B cell (primary cell): ENCODE measurements at regions not wholly inside any gene's neighbourhood (a gene's known extent, or its start where the extent isn't known, plus 50 kb on each side); places are given as distances from the start of the nearest gene placed in this dataset.

ENCODE experiments used
- ATAC-seq: fragments of 200-7000 bp; cut with Tn5 transposase; one replicate; pipeline ENCODE4 v1.10.0; 2021; ENCODE audit warnings: low read depth, mild to moderate bottlenecking, moderate number of reproducible peaks, moderate library complexity
- CTCF ChIA-PET: fragments of 350-600 bp; sonication (Branson Sonifier 250); formaldehyde crosslinking; loops from one replicate; lab custom pipeline; 2021; ENCODE audit warnings: antibody characterized with exemption, inconsistent platforms; lab: Charles Lee
- POLR2A ChIA-PET: fragments of 350-600 bp; sonication (Branson Sonifier 250); formaldehyde crosslinking; loops from one replicate; lab custom pipeline; 2021; ENCODE audit warnings: antibody characterized with exemption; lab: Charles Lee
- DNase-seq: peaks from one replicate; pipeline ENCODE4 v3.0.0; 2013
- H2AFZ ChIP-seq: 2 replicates; pipeline ENCODE4 v1.6.1; 2012; ENCODE audit warnings: mild to moderate bottlenecking, low read depth, low read length; ENCODE audit not compliant: insufficient read depth, poor library complexity, severe bottlenecking
- H3K27ac ChIP-seq, 2 donors: 1 replicate in 1 of 2; 2 replicates in 1 of 2; pipeline ENCODE4 v1.5.1; 2012 to 2013; ENCODE audit warnings: low read length in 2 of 2, mild to moderate bottlenecking in 2 of 2, moderate library complexity in 1 of 2
- H3K27me3 ChIP-seq, 4 experiments: fragments of 200-600 bp in 1 of 4; sonication (generic) in 1 of 4; replicated peaks in 1 of 4; 1 replicate in 2 of 4; 2 replicates in 2 of 4; pipeline versions ENCODE4 v1.6.1 to v1.7.0; 2013 to 2016; ENCODE audit warnings: low read length in 3 of 4, mild to moderate bottlenecking in 2 of 4, mixed read lengths in 1 of 4, moderate library complexity in 1 of 4; ENCODE audit not compliant: insufficient read depth in 4 of 4, control insufficient read depth in 3 of 4; ENCODE audit errors: control extremely low read depth in 1 of 4
- H3K36me3 ChIP-seq, 2 experiments: replicated peaks in 1 of 2; 1 replicate in 1 of 2; 2 replicates in 1 of 2; pipeline versions ENCODE4 v1.6.1 to v1.7.1; 2013; ENCODE audit warnings: low read length in 1 of 2; ENCODE audit not compliant: insufficient read depth in 2 of 2, control insufficient read depth in 1 of 2; ENCODE audit errors: control extremely low read depth in 1 of 2, extremely low read depth in 1 of 2
- H3K4me1 ChIP-seq, 2 donors: fragments of 200-600 bp in 1 of 2; sonication (generic) in 1 of 2; 1 replicate in 1 of 2; 2 replicates in 1 of 2; pipeline versions ENCODE4 v1.5.1 to v1.6.1; 2013 to 2017; ENCODE audit warnings: low read length in 2 of 2; ENCODE audit not compliant: control insufficient read depth in 2 of 2, insufficient read depth in 2 of 2
- H3K4me2 ChIP-seq: replicated peaks from 2 replicates; pipeline ENCODE3; 2012; ENCODE audit warnings: mild to moderate bottlenecking, low read depth, low read length; ENCODE audit not compliant: poor library complexity, severe bottlenecking
- H3K4me3 ChIP-seq, 5 experiments: fragments of 200-600 bp in 1 of 5; sonication (generic) in 1 of 5; 1 replicate in 3 of 5; 2 replicates in 2 of 5; pipeline versions ENCODE4 v1.5.1 to v1.7.0; 2011 to 2016; ENCODE audit warnings: low read length in 4 of 5, mild to moderate bottlenecking in 4 of 5, low read depth in 2 of 5, control low read depth in 1 of 5, moderate library complexity in 1 of 5; ENCODE audit not compliant: insufficient read depth in 1 of 5; ENCODE audit errors: control extremely low read depth in 1 of 5, extremely low read depth in 1 of 5
- H3K79me2 ChIP-seq: fragments of 200-600 bp; sonication (generic); one replicate; pipeline ENCODE4 v1.6.0; 2016; ENCODE audit warnings: low read length; ENCODE audit not compliant: control insufficient read depth, insufficient read depth
- H3K9ac ChIP-seq: fragments of 200-600 bp; sonication (generic); 2 replicates; pipeline ENCODE4 v1.6.1; 2017; ENCODE audit warnings: mild to moderate bottlenecking, low read length, moderate library complexity
- H3K9me3 ChIP-seq, 3 donors: one replicate each; pipeline versions ENCODE4 v1.6.1 to v1.7.1; 2013; ENCODE audit warnings: low read length in 2 of 3; ENCODE audit not compliant: control insufficient read depth in 2 of 3, insufficient read depth in 1 of 3; ENCODE audit errors: control extremely low read depth in 1 of 3
- H4K20me1 ChIP-seq: 2 replicates; pipeline ENCODE4 v1.6.0; 2012; ENCODE audit warnings: mild to moderate bottlenecking, low read length; ENCODE audit not compliant: insufficient read depth, control insufficient read depth, poor library complexity, severe bottlenecking
- H3K27ac Mint-ChIP-seq: one replicate; pipeline ENCODE4 v1.8.0; 2021; ENCODE audit warnings: mixed read lengths
- H3K27me3 Mint-ChIP-seq: one replicate; pipeline ENCODE4 v1.8.0; 2021; ENCODE audit warnings: mixed read lengths
- H3K4me1 Mint-ChIP-seq: one replicate; pipeline ENCODE4 v1.8.0; 2021; ENCODE audit warnings: mixed read lengths
- H3K4me3 Mint-ChIP-seq: one replicate; pipeline ENCODE4 v1.8.0; 2021; ENCODE audit warnings: mixed read lengths
- H3K9me3 Mint-ChIP-seq: one replicate; pipeline ENCODE4 v1.8.0; 2022; ENCODE audit warnings: mixed read lengths; ENCODE audit not compliant: insufficient read depth
- EZH2 ChIP-seq: IDR thresholded peaks from 2 replicates; pipeline ENCODE4 v1.6.1; 2012; ENCODE audit warnings: borderline replicate concordance, low read depth, mild to moderate bottlenecking, moderate library complexity, low read length; ENCODE audit not compliant: insufficient read depth, poor library complexity, severe bottlenecking
- WGBS: methylation state at CpG from one replicate; pipeline ENCODE4 v1.1.5; 2013; ENCODE audit warnings: missing lambda C conversion rate; ENCODE audit not compliant: insufficient coverage; 5-methylcytosine and 5-hydroxymethylcytosine counted together
- intact Hi-C: fragments of 100-400 bp; cut with micrococcal nuclease; formaldehyde crosslinking; loops from one replicate; pipeline ENCODE4 v1.10.0; 2022
- TF ChIP-seq, protein P1 (sequence below): fragments of 200-600 bp; IDR thresholded peaks from one replicate; pipeline ENCODE4 v1.8.0; 2022; ENCODE audit warnings: antibody characterized with exemption, mild to moderate bottlenecking

DNA sequence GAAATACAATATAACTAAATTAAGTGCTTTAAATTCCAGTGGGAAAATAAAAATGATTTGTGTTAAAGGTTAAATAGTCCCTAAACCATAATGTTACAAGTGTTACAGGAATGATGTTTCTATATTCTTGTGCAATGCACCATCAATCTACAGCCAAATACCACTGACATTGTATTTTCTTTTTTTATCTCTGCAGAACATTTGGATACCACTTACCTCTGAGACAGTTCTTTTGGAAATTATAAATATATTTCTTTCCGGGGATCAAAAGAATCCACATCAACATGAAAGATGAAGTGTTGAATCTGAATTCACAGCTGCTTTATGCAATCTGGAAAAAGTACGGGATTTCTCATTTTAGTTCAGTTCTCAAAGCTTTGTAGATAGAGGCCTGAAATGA lies 518.3 kb upstream of the AGA start:
- no peaks in the 10 kb centered on the region for H3K79me2 ChIP-seq
- Mint-ChIP-seq H3K4me3 (no peak overlapping the region), H3K9me3 (peaks cover 2% of the 10 kb centered on the region), H3K27me3 (no peaks in the 10 kb centered on the region), H3K4me1 (no peaks in the 10 kb centered on the region), H3K27ac (no peak overlapping the region)
- no peaks in the 10 kb centered on the region for H4K20me1 ChIP-seq
- CTCF ChIA-PET, result no interaction called here
- no peak overlapping the region for H3K27ac ChIP-seq
- ATAC-seq (no peak), DNase-seq (no peak)
- POLR2A ChIA-PET, result no interaction called here
- intact Hi-C loops, result no loop called here
- H3K4me3 ChIP-seq, result no peak overlapping the region
- TF ChIP-seq, protein P1, sequence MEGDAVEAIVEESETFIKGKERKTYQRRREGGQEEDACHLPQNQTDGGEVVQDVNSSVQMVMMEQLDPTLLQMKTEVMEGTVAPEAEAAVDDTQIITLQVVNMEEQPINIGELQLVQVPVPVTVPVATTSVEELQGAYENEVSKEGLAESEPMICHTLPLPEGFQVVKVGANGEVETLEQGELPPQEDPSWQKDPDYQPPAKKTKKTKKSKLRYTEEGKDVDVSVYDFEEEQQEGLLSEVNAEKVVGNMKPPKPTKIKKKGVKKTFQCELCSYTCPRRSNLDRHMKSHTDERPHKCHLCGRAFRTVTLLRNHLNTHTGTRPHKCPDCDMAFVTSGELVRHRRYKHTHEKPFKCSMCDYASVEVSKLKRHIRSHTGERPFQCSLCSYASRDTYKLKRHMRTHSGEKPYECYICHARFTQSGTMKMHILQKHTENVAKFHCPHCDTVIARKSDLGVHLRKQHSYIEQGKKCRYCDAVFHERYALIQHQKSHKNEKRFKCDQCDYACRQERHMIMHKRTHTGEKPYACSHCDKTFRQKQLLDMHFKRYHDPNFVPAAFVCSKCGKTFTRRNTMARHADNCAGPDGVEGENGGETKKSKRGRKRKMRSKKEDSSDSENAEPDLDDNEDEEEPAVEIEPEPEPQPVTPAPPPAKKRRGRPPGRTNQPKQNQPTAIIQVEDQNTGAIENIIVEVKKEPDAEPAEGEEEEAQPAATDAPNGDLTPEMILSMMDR, result no peak
- no peak for TF ChIP-seq EZH2
- H3K36me3 ChIP-seq, result no peaks in the 10 kb centered on the region
- no peaks in the 10 kb centered on the region for H3K9me3 ChIP-seq
- H3K4me2 ChIP-seq, result no peak overlapping the region
- no peak overlapping the region for H2AFZ ChIP-seq
- H3K4me1 ChIP-seq, result no peaks in the 10 kb centered on the region
- no CpG with 5 or more reads among the region's 2 CpGs for WGBS
- H3K9ac ChIP-seq, result no peak overlapping the region
- no peaks in the 10 kb centered on the region for H3K27me3 ChIP-seq

DNA sequence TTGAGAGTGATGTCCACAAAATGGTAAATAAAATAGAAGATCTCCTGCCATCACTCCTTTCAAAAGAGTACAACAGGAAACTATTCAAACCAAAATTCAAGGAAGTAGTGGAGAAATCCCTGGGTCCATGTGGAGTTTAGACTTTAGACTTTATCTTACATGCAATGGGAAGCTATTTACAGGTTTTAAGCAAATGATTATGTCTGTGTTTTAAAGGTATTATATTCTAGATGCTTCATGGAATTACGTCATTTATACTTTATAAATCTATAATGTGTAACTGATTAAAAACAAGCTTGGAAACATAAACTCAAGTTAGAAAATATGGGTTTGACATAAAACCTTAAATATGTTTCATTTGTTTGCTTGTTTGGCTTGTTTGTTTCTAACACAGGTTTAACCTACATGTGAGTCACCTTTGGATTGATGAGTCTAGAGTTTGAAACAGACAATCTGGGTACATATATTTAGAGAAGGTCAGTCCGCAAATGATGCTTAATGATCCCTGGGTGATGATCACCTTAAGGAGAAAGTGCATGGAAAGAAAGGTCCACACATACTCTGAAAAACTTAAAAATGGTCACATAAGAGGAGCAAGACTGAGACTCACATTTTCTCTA lies 519.6 kb upstream of the AGA start:
- no peak overlapping the region for H3K4me3 ChIP-seq
- ChIA-PET POLR2A (no interaction called here), CTCF (no interaction called here)
- DNase-seq, result no peak
- no peaks in the 10 kb centered on the region for H3K9me3 ChIP-seq
- H3K4me3 Mint-ChIP-seq, result no peak overlapping the region
- ATAC-seq, result no peak
- peaks cover 2% of the 10 kb centered on the region for H3K9me3 Mint-ChIP-seq
- H3K4me1 Mint-ChIP-seq, result no peaks in the 10 kb centered on the region
- WGBS, result no CpG with 5 or more reads among the region's 2 CpGs
- no peaks in the 10 kb centered on the region for H3K27me3 ChIP-seq
- no peak overlapping the region for H3K27ac ChIP-seq
- no peaks in the 10 kb centered on the region for H3K4me1 ChIP-seq
- TF ChIP-seq EZH2, result no peak
- TF ChIP-seq, protein P1, result no peak
- no peak overlapping the region for H3K9ac ChIP-seq
- no peaks in the 10 kb centered on the region for H3K36me3 ChIP-seq
- H3K79me2 ChIP-seq, result no peaks in the 10 kb centered on the region
- H3K4me2 ChIP-seq, result no peak overlapping the region
- H4K20me1 ChIP-seq, result no peaks in the 10 kb centered on the region
- H3K27ac Mint-ChIP-seq, result no peak overlapping the region
- intact Hi-C loops, result no loop called here
- H2AFZ ChIP-seq, result no peak overlapping the region
- H3K27me3 Mint-ChIP-seq, result no peaks in the 10 kb centered on the region
